Neural cell (in vitro differentiated cells): ENCODE measurements at regions not wholly inside any gene's neighbourhood (a gene's known extent, or its start where the extent isn't known, plus 50 kb on each side); places are given as distances from the start of the nearest gene placed in this dataset.

Experiments used
- H2AFZ ChIP-seq: fragments of 200-600, 300-800 bp; sonication (generic), shearing (Covaris generic); 2 replicates; pipeline ENCODE4 v1.6.0; 2014; ENCODE audit warnings: low read depth, mild to moderate bottlenecking, antibody characterized with exemption, low read length, moderate library complexity
- H3F3A ChIP-seq: fragments of 200-600 bp; shearing (Covaris generic); 2 replicates; pipeline ENCODE4 v1.6.1; 2016; ENCODE audit warnings: mild to moderate bottlenecking, moderate library complexity, mixed read lengths, antibody characterized with exemption, low read length; ENCODE audit not compliant: insufficient read depth, poor library complexity, severe bottlenecking
- H3K27ac ChIP-seq: fragments of 200-600, 300-800 bp; sonication (generic), shearing (Covaris generic); 2 replicates; pipeline ENCODE4 v1.5.1; 2014; ENCODE audit warnings: mild to moderate bottlenecking, low read length, moderate library complexity
- H3K27me3 ChIP-seq: fragments of 300-800, 200-600 bp; sonication (generic), shearing (Covaris generic); 2 replicates; pipeline ENCODE4 v1.6.0; 2014; ENCODE audit warnings: mild to moderate bottlenecking, low read depth, low read length, moderate library complexity; ENCODE audit not compliant: insufficient read depth
- H3K36me3 ChIP-seq: fragments of 300-800, 200-600 bp; sonication (generic), shearing (Covaris generic); 2 replicates; pipeline ENCODE4 v1.5.1; 2014; ENCODE audit warnings: mild to moderate bottlenecking, antibody characterized with exemption, low read length, moderate library complexity; ENCODE audit not compliant: insufficient read depth
- H3K4me2 ChIP-seq: fragments of 300-800, 200-600 bp; sonication (generic), shearing (Covaris generic); 2 replicates; pipeline ENCODE4 v1.6.0; 2014; ENCODE audit warnings: mild to moderate bottlenecking, low read length
- H3K4me3 ChIP-seq: fragments of 300-800, 200-600 bp; sonication (generic), shearing (Covaris generic); 2 replicates; pipeline ENCODE4 v1.5.1; 2014; ENCODE audit warnings: mild to moderate bottlenecking, low read length, moderate library complexity
- H3K79me2 ChIP-seq: fragments of 200-600 bp; shearing (Covaris generic); replicated peaks from 2 replicates; pipeline ENCODE4 v1.6.0; 2014; ENCODE audit warnings: mild to moderate bottlenecking, low read length, moderate library complexity; ENCODE audit not compliant: insufficient read depth
- H3K9ac ChIP-seq: fragments of 300-800, 200-600 bp; sonication (generic), shearing (Covaris generic); 2 replicates; pipeline ENCODE4 v1.6.1; 2016; ENCODE audit warnings: mild to moderate bottlenecking, low read length, mixed read lengths
- H3K9me2 ChIP-seq: fragments of 200-600 bp; shearing (Covaris generic); 2 replicates; pipeline ENCODE4 v1.6.1; 2016; ENCODE audit warnings: mild to moderate bottlenecking, low read length, mixed read lengths; ENCODE audit not compliant: insufficient read depth
- H3K9me3 ChIP-seq: fragments of 200-600, 300-800 bp; sonication (generic), shearing (Covaris generic); 2 replicates; pipeline ENCODE4 v1.6.1; 2016; ENCODE audit warnings: mild to moderate bottlenecking, mixed run types, low read length, moderate library complexity, mixed read lengths
- H4K20me1 ChIP-seq: fragments of 200-600 bp; shearing (Covaris generic); 2 replicates; pipeline ENCODE4 v1.6.1; 2016; ENCODE audit warnings: mild to moderate bottlenecking, mixed run types; ENCODE audit not compliant: insufficient read depth
- EP300 ChIP-seq: fragments of 450-650 bp; conservative IDR thresholded peaks from 2 replicates; pipeline ENCODE4 v1.6.1; 2014; ENCODE audit warnings: antibody characterized with exemption, mild to moderate bottlenecking, moderate library complexity; ENCODE audit not compliant: poor library complexity, severe bottlenecking
- EZH2 ChIP-seq: fragments of 200-600, 300-800 bp; shearing (Covaris generic), sonication (generic); IDR thresholded peaks from 2 replicates; pipeline ENCODE4 v1.6.1; 2014; ENCODE audit warnings: antibody characterized with exemption, low read length, borderline replicate concordance, mild to moderate bottlenecking; ENCODE audit not compliant: insufficient read depth, poor library complexity, severe bottlenecking
- MXI1 ChIP-seq: fragments of 450-650 bp; conservative IDR thresholded peaks from 2 replicates; pipeline ENCODE4 v1.6.1; 2014; ENCODE audit warnings: antibody characterized with exemption, mild to moderate bottlenecking; ENCODE audit not compliant: poor library complexity, severe bottlenecking
- POLR2AphosphoS5 ChIP-seq: IDR thresholded peaks from 2 replicates; pipeline ENCODE4 v1.6.1; 2012
- RAD21 ChIP-seq: fragments of 450-650 bp; conservative IDR thresholded peaks from 2 replicates; pipeline ENCODE4 v1.6.1; 2014; ENCODE audit warnings: antibody characterized with exemption, mild to moderate bottlenecking, moderate library complexity
- SMC3 ChIP-seq: fragments of 450-650 bp; conservative IDR thresholded peaks from 2 replicates; pipeline ENCODE4 v1.6.1; 2014; ENCODE audit warnings: antibody characterized with exemption, mild to moderate bottlenecking, moderate library complexity; ENCODE audit not compliant: poor library complexity
- TAF1 ChIP-seq: IDR thresholded peaks from 2 replicates; pipeline ENCODE4 v1.6.1; 2012; ENCODE audit warnings: low read depth
- TF ChIP-seq, protein P1 (sequence below): fragments of 450-650 bp; IDR thresholded peaks from 2 replicates; pipeline ENCODE4 v1.5.1; 2014; ENCODE audit warnings: antibody characterized with exemption, mild to moderate bottlenecking, moderate library complexity; ENCODE audit not compliant: poor library complexity, severe bottlenecking
- TF ChIP-seq, protein P2 (sequence below): IDR thresholded peaks from 2 replicates; pipeline ENCODE4 v1.6.1; 2012; ENCODE audit warnings: borderline replicate concordance

- Histone ChIP-seq H3K36me3 (no peaks in the 10 kb centered on the region), H2AFZ (no peak overlapping the region), H3K4me2 (no peak overlapping the region)
Measured at GRCh38 chr6:81969814-81970213, 217.3 kb upstream of the TENT5A start.

GRCh38 chr6:81969011-81969410, 216.5 kb upstream of the TENT5A start:
- H3K4me3 ChIP-seq, result no peak overlapping the region
- no peaks in the 10 kb centered on the region for H3K79me2 ChIP-seq
- no peak overlapping the region for H3K9ac ChIP-seq
- no peaks in the 10 kb centered on the region for H3K36me3 ChIP-seq
- no peaks in the 10 kb centered on the region for H3K9me2 ChIP-seq
- no peaks in the 10 kb centered on the region for H3F3A ChIP-seq
- H2AFZ ChIP-seq, result no peak overlapping the region
- no peaks in the 10 kb centered on the region for H4K20me1 ChIP-seq
- H3K27ac ChIP-seq, result no peak overlapping the region
- no peaks in the 10 kb centered on the region for H3K9me3 ChIP-seq
- TF ChIP-seq, protein P1, sequence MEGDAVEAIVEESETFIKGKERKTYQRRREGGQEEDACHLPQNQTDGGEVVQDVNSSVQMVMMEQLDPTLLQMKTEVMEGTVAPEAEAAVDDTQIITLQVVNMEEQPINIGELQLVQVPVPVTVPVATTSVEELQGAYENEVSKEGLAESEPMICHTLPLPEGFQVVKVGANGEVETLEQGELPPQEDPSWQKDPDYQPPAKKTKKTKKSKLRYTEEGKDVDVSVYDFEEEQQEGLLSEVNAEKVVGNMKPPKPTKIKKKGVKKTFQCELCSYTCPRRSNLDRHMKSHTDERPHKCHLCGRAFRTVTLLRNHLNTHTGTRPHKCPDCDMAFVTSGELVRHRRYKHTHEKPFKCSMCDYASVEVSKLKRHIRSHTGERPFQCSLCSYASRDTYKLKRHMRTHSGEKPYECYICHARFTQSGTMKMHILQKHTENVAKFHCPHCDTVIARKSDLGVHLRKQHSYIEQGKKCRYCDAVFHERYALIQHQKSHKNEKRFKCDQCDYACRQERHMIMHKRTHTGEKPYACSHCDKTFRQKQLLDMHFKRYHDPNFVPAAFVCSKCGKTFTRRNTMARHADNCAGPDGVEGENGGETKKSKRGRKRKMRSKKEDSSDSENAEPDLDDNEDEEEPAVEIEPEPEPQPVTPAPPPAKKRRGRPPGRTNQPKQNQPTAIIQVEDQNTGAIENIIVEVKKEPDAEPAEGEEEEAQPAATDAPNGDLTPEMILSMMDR, result no peak
- TF ChIP-seq, protein P2, sequence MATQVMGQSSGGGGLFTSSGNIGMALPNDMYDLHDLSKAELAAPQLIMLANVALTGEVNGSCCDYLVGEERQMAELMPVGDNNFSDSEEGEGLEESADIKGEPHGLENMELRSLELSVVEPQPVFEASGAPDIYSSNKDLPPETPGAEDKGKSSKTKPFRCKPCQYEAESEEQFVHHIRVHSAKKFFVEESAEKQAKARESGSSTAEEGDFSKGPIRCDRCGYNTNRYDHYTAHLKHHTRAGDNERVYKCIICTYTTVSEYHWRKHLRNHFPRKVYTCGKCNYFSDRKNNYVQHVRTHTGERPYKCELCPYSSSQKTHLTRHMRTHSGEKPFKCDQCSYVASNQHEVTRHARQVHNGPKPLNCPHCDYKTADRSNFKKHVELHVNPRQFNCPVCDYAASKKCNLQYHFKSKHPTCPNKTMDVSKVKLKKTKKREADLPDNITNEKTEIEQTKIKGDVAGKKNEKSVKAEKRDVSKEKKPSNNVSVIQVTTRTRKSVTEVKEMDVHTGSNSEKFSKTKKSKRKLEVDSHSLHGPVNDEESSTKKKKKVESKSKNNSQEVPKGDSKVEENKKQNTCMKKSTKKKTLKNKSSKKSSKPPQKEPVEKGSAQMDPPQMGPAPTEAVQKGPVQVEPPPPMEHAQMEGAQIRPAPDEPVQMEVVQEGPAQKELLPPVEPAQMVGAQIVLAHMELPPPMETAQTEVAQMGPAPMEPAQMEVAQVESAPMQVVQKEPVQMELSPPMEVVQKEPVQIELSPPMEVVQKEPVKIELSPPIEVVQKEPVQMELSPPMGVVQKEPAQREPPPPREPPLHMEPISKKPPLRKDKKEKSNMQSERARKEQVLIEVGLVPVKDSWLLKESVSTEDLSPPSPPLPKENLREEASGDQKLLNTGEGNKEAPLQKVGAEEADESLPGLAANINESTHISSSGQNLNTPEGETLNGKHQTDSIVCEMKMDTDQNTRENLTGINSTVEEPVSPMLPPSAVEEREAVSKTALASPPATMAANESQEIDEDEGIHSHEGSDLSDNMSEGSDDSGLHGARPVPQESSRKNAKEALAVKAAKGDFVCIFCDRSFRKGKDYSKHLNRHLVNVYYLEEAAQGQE, result no peak
- TF ChIP-seq MXI1, result no peak
- TF ChIP-seq RAD21, result no peak
- TF ChIP-seq SMC3, result no peak
- no peak for TF ChIP-seq EP300
- no peak for TF ChIP-seq EZH2
- no peak for TF ChIP-seq TAF1
- no peak for TF ChIP-seq POLR2AphosphoS5
- H3K27me3 ChIP-seq, result no peaks in the 10 kb centered on the region
- no peak overlapping the region for H3K4me2 ChIP-seq

More at GRCh38 chr6:81969814-81970213, 217.3 kb upstream of the TENT5A start:
- H3K27ac ChIP-seq, result no peak overlapping the region
- no peaks in the 10 kb centered on the region for H3K79me2 ChIP-seq
- H4K20me1 ChIP-seq, result no peaks in the 10 kb centered on the region
- TF ChIP-seq, protein P1, result no peak
- TF ChIP-seq SMC3, result no peak
- no peak for TF ChIP-seq POLR2AphosphoS5
- TF ChIP-seq, protein P2, result no peak
- no peak for TF ChIP-seq RAD21
- TF ChIP-seq MXI1, result no peak
- TF ChIP-seq EZH2, result no peak
- no peak for TF ChIP-seq EP300
- TF ChIP-seq TAF1, result no peak
- H3K4me3 ChIP-seq, result no peak overlapping the region
- no peaks in the 10 kb centered on the region for H3K9me2 ChIP-seq
- H3K27me3 ChIP-seq, result no peaks in the 10 kb centered on the region
- H3K9me3 ChIP-seq, result no peaks in the 10 kb centered on the region
- no peaks in the 10 kb centered on the region for H3F3A ChIP-seq
- no peak overlapping the region for H3K9ac ChIP-seq
